NCI-H345 treated with DMSO at 0.1 percent for 48 hours (cell line): ENCODE measurements at regions not wholly inside any gene's neighbourhood (a gene's known extent, or its start where the extent isn't known, plus 50 kb on each side); places are given as distances from the start of the nearest gene placed in this dataset.
"Not testable (repeated sequence)": the region's sequence is repeated elsewhere in the genome, so short reads cannot be mapped to it uniquely, and the experiment has no call there.

Experiments used
- DNase-seq: peaks from one replicate; lab custom pipeline; 2025; ENCODE audit not compliant: unreplicated experiment; lab: John Stamatoyannopoulos, UW

DNA sequence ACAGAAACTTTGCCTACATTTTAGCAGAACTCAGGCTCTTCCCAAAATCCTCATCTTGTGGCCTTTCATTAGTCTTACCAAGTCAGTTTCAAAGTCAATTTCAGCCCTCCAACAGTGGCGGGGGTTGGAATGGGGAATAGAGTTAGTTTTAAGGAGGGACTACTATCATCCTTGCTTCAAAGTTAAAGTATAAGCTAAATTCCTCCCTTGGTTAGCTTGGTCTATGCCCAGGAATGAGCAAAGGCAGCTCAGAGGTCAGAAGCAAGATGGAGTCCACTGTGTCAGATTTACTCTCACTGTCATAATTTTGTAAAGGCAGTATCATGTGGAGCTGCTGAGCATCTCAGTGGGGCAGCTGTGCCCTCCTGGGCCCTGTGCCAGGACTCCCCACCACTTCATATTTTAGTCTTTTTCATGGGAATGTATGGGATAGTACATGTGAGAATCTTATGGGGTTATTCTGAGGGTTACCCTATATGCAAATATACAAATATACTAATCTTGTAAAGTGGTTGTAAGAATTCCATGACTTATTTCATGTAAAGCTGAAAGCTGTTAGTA is 145.2 kb upstream of the MMADHC start:
- DNase-seq, result no peak

DNA sequence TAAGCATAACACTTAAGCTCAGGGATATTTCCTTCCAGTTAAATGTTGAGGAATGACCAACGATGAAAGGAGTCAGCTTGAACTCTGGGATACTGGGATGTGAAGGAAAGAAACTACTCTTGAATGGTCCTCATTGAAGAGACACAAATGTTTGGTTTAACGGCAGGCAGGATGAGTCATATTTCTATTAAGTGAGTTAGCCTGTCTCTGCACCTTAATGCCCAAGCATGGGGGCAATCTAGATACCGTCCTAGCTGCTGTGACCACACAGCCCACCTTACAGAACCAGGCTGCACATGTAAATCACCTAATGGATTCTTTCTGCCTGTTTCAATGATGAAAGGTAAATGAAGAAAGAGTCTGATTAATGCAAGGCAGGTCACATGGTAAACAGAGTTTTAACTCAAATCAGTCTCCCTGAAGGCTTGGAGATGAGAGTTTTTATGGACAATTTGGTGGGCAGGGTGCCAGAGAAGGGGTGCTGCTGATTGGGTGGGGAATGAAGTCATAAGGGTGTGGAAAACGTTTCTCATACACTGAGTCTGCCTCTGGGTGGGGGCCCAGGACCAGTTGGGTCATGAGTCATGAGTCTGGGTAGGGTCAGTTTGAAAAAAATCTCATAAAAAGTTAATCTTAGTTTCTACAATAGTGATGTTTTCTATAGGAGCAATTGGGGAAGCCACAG is 144.6 kb upstream of the MMADHC start:
- no peak for DNase-seq

DNA sequence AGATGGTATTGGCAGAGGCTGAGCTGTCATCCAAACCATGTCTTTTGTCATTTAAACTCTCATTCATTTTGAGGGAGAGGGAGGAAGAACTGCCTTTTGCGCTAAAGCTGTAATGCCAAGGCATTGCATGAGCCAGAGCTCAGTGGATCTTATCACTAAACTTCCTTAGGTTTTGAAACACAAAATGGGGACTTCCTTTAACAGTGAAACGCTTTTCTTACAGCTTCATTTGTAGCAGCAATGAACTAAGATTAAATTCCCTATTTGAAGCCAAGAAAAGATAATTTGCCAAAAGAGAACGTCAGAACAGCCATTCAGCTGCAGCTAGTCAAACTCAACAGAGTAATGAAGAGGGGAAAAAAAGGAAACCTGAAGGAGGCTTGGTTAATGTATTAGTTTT is 143.5 kb upstream of the MMADHC start:
- no peak for DNase-seq

DNA sequence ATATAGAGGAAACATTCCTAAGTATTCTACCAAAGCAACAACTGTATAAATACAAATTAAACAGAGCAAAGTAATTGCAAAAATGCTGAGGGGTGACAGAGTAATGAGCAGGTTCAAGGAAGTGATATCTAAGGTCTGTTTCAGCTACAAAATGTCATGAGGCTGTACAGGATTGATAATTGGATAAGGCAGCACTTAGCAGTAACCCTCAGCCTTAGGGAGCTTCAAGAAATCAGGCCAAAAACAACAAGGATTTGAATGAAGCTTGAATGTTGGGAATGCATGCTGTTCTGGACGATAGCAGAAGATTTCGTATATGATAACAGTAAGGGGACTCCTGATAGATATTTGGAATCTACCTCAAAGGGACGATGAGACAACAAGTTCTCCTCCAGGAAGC is 142.0 kb upstream of the MMADHC start:
- DNase-seq, result no peak

DNA sequence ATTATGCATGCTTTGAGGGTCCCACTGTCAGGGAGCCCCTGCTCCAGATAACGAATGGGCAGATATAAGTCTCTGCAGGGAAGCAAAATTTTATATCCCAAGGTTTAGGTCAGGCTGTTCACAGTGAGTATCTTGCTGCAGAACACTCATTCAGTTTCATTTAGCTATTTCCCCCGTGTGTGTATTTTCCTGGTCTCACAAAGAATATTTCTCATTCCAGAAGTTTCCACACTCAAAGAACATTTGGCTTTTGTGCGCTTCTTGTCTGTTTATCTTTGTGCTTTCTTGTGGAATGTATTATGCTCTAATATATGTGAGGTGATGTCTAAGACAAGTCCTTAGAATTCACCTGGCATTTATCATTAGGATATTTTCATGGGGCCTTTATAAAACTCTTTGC is 140.4 kb upstream of the MMADHC start:
- DNase-seq, result no peak

DNA sequence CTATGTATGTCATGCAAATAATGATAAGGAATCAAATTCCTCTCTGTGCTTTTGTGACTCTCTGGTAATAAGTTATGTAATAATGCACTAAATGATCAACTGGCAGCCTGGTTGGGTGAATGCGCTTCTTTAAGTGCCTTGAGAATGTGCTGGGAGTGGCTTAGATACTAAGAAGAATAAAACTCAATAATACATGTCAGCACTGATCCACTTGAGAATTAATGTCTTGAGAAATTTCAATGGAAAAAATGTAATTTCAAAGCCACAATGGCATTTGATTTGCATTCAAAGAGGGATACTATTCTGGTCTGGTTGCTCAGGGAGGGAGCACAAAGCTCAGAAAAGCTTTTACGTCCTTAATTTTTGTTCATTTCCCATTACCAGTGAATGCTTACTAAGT is 137.7 kb upstream of the MMADHC start:
- no peak for DNase-seq

DNA sequence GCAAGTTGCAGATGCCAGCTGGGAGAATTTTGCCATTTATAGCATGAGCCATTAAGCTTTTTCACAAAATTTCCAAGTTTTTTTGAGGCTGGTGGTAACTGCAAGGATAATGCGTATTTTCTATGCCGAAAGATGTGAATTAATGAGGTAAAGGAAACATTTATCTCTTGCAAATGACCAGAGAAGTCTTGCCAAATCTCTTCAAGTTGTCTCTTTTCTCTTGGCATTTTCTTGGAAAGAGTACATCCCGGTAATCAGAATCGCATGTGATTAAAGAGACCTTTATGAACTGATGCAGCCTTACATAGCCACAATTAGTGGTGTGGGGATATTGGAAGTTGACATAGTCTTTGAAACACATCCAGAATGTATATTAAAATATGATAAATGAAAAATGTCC is 136.5 kb upstream of the MMADHC start:
- DNase-seq, result no peak

DNA sequence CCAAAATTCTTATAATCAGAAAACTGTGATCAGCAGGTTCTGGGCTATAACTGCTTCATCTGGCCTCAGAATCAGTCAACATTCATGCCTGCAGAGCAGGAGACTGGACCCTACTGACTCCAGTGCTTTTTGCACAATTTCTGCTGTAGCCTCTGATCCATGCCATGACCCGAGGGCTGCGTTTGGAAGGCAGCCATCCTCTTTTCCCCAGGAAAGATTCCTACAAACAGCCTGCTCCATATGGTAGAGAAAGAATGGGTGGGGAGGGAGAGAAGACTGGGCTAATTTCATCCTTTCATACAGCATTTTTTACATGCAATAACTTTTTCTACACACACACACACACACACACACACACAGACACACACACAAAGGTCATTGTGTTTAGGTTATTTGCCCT is 133.0 kb upstream of the MMADHC start:
- DNase-seq, result no peak

DNA sequence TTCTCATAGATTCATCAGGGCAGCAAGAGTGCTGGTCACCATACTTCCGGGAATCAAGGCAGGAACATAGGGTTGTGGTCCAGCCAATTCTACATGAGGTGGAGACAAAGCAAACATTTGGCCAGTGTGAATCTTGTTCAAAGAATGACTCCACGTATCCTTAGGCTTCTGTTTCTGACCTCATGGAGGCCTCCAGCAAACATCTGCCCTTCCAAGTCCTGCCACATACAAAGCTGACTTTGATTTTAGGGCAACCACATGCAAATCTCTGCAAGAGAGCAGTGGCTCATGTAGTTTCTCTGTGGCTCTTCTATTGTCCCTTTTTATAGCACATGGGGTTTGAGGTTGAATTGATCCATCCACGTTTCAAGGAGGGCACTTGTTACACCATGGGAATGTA is 132.1 kb upstream of the MMADHC start:
- DNase-seq, result no peak

DNA sequence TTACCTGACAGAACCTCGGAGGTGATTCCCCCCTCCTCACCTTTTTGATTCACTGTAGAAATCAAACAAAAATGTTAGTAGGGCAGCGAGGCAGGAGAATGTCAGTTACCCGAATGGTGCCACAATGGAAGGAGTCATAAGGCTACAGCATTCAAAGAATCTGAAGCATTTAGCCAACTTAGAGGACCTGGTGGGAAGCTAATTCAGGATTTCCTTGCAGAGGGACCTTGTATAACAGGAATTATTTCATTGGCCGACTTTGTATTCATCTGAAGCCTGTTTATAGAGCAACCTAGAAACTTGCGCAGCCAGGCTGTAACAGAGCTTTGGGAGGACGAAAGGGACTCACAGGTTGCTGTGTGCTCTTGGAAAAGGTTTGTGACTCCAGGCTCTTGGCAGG is 129.1 kb upstream of the MMADHC start:
- DNase-seq, result no peak

DNA sequence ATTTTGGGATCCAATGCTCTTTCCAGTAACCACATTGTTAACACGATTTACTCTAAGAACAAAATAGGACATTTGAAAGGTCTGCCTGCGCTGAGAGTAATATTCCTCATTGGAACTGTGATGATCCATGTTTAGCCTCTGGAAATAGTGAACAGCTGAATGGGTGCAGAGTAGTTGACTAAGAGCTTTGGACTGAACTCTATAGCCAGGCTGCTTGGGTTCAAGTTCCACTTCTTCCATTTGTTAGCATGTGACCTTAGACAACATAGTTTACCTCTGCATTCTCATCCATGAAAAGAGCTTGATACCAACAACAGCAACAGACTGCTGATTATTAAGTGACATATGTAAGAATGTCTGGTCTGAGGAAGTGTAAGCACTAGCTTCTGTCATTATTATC is 128.3 kb upstream of the MMADHC start:
- no peak for DNase-seq

DNA sequence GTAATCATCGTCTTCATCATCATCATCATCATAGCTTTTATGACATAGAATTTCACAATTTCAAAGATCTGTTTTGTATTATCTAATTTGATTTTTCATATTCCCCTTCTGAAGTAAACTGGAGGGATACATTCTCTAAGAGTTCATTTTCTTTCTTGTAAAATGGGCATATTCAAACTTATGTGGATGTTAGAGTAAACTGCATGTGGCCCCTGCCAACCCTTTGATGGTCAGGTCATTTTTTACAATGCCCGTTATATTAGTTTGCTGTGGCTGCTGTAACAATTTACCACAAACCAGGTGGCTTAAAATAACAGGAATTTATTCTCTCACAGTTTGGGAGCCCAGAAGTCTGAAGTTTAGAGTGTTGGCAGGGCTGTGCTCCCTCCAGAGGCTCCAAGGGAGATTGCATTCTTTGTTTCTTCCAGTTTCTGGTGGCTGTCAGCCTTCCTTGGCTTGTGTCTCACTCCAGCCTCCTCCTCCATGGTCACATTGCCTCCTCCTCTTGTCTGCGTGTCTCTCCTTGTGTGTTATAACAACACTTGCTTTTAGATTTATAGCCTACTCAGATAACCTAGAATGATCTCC is 127.5 kb upstream of the MMADHC start:
- no peak for DNase-seq

DNA sequence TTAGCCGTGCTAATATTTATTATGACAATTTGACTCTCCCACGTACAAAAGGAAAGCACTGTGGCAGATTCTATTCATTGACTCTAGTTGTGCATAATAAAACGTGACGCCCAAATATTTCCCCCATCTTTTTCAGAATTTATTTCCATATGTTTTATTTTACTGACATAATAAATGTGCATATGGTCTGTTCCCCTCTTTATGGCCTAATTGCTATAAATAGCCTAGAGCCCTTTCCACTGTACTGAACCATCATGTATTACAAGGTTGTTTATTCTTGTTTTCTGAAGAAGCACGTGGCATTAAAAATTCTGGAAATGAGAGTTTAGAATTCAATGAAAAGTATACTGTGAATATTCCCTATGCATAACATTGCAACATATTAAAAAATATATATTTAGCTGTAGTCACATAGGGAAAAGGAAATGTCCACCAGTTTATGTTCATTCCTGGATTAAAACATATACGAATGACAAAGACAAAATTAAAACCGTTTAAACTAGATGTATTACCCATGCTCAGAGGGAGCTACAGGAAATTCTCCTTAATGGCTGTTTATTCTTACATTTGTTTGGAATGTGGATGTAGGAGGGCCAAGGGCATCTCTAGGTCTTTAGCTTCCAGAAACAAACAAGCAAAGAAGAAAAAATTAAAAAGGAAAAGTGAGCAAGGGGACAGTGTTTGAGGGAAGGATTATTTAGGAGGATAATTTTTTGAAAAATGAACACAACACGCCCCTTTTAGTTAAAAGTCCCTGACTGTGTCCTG is 122.1 kb upstream of the MMADHC start:
- DNase-seq, result no peak

DNA sequence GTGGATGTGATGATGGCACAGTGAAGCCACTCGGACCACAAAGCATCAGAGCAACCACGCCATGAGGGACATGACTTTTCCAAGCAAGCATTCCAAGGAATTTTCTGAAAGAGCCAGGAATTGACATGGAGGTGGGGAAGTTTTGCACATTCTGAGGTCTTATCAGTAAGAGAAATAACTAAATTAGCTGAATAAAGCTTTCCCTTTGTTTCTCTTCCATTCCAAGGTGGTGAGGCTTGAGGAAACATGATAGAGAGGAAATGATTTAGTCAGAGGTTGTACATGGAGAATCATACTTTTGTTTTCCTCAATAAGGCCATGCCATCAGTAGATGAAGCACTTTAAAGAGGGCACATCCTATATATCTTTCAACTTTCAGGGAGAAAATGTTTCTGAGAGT is 115.7 kb upstream of the MMADHC start:
- no peak for DNase-seq

DNA sequence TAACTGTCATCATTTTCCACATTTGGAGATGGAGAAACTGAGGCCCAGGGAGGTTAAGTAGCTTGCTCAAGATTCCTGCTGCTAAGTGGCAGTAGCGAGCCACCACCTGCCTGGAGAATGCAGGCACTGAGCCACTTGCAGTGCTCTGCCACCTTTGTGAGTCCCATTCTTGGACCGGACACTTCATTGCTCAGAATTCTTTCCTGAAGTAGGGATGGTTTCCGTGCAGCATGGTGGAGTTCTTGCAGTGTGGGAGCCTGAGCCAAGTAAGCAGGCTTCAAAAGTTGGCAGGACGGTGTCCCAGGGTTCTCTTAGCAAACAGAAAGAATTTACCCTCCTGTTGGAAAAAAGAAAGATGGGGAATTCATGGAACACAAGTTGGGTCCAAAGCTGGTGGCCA is 115.0 kb upstream of the MMADHC start:
- DNase-seq, result no peak

DNA sequence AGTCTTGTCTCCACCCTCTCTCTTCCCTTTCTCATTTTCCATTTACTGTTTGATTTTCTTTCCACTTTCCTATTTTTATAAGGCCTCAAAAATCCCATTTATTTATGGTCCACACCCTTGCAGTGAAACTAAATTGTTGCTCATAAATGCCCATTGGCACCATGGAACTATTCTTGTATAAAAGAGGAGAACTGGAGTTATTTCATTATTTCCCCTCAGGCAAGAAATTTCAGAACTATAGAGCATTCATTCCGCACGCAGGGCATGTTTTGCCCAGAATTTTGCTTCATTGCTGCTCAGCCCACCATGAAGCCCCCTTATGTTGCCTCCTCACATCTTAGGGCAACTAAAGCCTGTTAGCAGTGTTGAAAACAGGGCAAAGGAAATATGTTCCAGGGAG is 113.7 kb upstream of the MMADHC start:
- DNase-seq, result no peak

DNA sequence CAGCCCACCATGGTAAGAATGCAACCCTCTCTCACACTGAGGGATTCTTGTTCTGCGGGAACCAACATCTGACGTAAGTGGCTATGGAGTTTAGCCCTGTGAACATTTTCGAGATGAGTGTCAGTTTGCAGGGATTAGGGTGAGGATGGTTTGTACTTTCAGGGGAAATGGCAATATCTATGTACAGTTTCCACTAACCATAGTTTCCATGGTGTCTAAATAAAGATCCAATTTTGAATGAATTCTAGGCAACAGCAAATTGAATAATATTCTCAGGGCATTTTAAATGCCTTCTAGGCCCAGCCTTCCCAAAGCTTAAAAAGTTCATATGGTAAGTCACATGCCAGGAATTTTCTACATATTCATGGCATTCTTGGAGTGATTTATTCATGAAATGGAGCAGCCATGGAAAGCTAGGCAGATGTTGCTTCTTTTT is 105.4 kb upstream of the MMADHC start:
- DNase-seq, result no peak

DNA sequence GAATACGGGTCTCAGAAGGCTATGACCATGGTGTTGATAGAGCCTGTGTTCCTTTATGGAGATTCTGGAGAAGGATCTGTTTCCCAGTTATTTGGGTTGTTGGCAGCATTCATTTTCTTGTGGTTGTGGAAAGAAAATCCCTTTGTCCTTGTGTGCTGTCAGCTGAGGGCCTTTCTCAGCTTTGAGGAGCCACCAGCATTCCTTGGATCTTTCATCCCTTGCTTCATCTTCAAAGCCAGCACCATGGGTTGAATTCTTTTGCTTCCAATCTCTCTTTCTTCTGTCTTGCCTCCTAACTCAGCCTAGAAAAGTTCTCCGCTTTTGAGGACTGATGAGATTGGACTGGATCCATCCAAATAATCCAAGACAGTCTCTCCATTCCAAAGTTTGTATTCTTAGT is 103.2 kb upstream of the MMADHC start:
- DNase-seq, result no peak

DNA sequence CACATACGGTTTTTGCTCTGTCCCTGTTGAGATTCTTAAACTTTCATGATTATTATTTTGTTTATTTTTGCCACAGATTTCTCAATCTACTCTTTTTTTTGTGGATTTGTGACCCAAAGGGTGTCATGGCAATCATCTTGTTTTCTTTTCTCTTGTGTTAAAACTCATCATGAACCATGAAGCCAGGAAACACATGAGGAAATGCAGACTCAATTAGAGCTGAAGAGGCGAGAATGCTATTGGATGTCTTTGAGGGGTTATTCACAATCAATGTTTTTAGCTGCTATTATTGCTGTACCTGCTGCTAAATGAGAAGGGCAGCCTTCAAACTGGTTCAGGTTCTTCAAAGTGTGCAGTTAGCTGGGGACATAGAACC is 99.5 kb upstream of the MMADHC start:
- no peak for DNase-seq

DNA sequence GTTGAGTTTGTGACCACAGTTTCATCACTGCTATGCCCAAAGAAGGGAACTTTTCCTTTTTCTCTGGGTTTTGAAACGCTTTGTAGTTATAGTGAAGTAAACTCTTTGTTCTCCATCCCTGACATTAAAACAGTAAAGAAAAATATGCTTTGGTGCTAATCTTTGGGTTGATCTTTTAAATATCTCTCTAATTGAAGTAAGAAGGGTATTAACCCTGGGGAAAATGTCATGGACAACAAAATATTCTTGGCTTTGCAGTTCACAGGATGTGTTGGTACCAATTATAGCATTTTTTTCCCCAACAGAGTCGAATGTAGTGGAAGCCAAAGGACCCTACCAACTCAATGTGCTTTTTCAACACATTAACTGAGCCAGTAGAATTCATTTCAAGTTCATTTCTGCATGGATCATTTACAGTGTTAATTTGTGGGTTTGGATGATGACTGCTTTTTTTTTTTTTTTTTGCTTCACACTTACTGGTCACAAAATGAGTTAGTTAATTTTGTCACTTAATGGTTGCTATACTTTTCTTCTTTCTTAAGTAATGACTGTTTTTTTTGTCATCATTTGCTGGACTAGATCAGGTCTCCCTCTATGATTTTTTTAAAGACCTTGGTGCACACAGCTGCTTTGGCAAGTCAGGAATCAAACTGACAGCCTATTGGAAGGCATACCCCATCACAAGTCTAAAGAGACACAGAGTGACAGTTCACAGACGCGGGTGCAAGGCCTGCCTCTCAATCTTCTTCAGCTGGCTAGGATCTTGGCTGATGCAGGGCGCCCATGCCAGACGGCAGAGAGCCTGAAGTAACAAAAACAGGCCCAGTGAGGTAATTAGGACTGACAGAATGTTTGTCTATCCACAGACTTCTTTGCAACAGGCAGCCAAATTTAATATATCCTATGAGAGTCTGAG is 98.8 kb upstream of the MMADHC start:
- no peak for DNase-seq

DNA sequence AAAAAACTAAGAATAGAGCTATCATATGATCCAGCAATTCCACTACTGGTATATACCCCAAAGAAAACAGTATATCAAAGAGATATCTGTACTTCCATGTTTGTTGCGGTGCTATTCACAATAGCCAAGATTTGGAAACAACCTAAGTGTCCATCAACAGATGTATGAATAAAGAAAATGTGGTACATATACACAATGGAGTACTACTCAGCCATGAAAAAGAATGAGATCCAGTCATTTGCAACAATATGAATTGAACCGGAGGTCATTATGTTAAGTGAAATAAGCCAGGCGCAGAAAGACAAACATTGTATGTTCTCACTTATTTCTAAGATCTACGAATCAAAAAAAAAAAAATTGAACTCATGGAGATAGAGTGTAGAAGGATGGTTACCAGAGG is 97.8 kb upstream of the MMADHC start:
- not testable (repeated sequence) for DNase-seq
